HepG2 (cell line): ENCODE measurements at regions not wholly inside any gene's neighbourhood (a gene's known extent, or its start where the extent isn't known, plus 50 kb on each side); places are given as distances from the start of the nearest gene placed in this dataset.

ENCODE experiments used
- ATAC-seq: fragments of 200-7000 bp; cut with Tn5 transposase; 3 replicates; pipeline ENCODE4 v1.9.1; 2020; ENCODE audit warnings: mild to moderate bottlenecking, moderate library complexity
- BruUV-seq: library from RNA; stranded (reverse); fragments of 400-500 nt; replicated peaks from 2 replicates; lab custom pipeline; 2021; lab: Mats Ljungman, UMichigan
- CTCF ChIA-PET: fragments of 300-600 bp; formaldehyde crosslinking; extraction: SDS; loops from one replicate; lab custom pipeline; 2021; ENCODE audit warnings: low total read pairs, inconsistent platforms, low intra/inter-chr PET ratio; lab: Yijun Ruan, JAX
- POLR2A ChIA-PET: fragments of 350-600 bp; sonication (Branson Sonifier 250); formaldehyde crosslinking; loops from one replicate; lab custom pipeline; 2020; ENCODE audit warnings: antibody characterized with exemption, inconsistent platforms; lab: Yijun Ruan, JAX
- DNase-seq: peaks from one replicate; pipeline ENCODE4 v3.0.0-alpha.2; 2015; ENCODE audit warnings: low spot score
- FAIRE-seq: peaks from 3 replicates; lab custom pipeline; 2011; peaks lifted over from hg19 to GRCh38; lab: Jason Lieb, UNC
- H2AFZ ChIP-seq: one replicate; pipeline ENCODE4 v1.6.1; 2011; ENCODE audit warnings: low read length, inconsistent platforms
- H3K27ac ChIP-seq: fragments of 300-600 bp; 3 replicates; pipeline ENCODE4 v1.8.0; 2011; ENCODE audit warnings: mixed run types, mild to moderate bottlenecking, mixed read lengths, low read length, inconsistent platforms; ENCODE audit not compliant: insufficient read depth; ENCODE audit errors: extremely low read length
- H3K27me3 ChIP-seq, 2 experiments: fragments of 200-600 bp in 1 of 2; 2 replicates in 1 of 2; 3 replicates in 1 of 2; pipeline versions ENCODE4 v1.6.0 to v1.8.0; 2011; ENCODE audit warnings: low read length in 2 of 2, mild to moderate bottlenecking in 2 of 2, moderate library complexity in 2 of 2, inconsistent platforms in 1 of 2; ENCODE audit not compliant: insufficient read depth in 2 of 2, control insufficient read depth in 1 of 2
- H3K36me3 ChIP-seq, 2 experiments: fragments of 200-600 bp in 1 of 2; replicated peaks in 1 of 2; 2 replicates in 1 of 2; 3 replicates in 1 of 2; pipeline versions ENCODE4 v1.5.1 to v1.8.0; 2011; ENCODE audit warnings: low read length in 2 of 2, inconsistent platforms in 1 of 2; ENCODE audit not compliant: insufficient read depth in 2 of 2, control insufficient read depth in 1 of 2
- H3K4me1 ChIP-seq: 2 replicates; pipeline ENCODE4 v1.5.1; 2012; ENCODE audit warnings: low read length, inconsistent platforms; ENCODE audit not compliant: insufficient read depth
- H3K4me2 ChIP-seq: 2 replicates; pipeline ENCODE4 v1.6.0; 2011; ENCODE audit warnings: low read depth, low read length, inconsistent platforms
- H3K4me3 ChIP-seq, 3 experiments: fragments of 200-600 bp in 1 of 3; sonication (generic), shearing (Covaris generic) in 1 of 3; replicated peaks in 1 of 3; 2 replicates each; pipeline ENCODE4 v1.5.1; 2011 to 2016; ENCODE audit warnings: low read length in 3 of 3, inconsistent platforms in 2 of 3, low read depth in 2 of 3, mild to moderate bottlenecking in 2 of 3, control low read depth in 1 of 3, mixed read lengths in 1 of 3; ENCODE audit not compliant: insufficient read depth in 1 of 3
- H3K79me2 ChIP-seq: one replicate; pipeline ENCODE4 v1.6.1; 2011; ENCODE audit warnings: low read length, inconsistent platforms; ENCODE audit not compliant: insufficient read depth
- H3K9ac ChIP-seq: 2 replicates; pipeline ENCODE4 v1.6.0; 2011; ENCODE audit warnings: mild to moderate bottlenecking, low read depth, low read length, inconsistent platforms; ENCODE audit not compliant: insufficient read depth
- H3K9me3 ChIP-seq: 2 replicates; pipeline ENCODE4 v1.5.1; 2012; ENCODE audit warnings: mild to moderate bottlenecking, low read length
- H4K20me1 ChIP-seq: 2 replicates; pipeline ENCODE4 v1.6.0; 2011; ENCODE audit warnings: inconsistent platforms, mild to moderate bottlenecking, low read length, moderate library complexity; ENCODE audit not compliant: insufficient read depth
- CSRNP1 ChIP-seq: sonication (generic); formaldehyde crosslinking; IDR thresholded peaks from 2 replicates; pipeline ENCODE4 v1.8.1; 2023; ENCODE audit warnings: mild to moderate bottlenecking, missing genetic modification reagents
- HNF1A ChIP-seq, 2 experiments: sonication (generic) in 1 of 2; formaldehyde crosslinking in 1 of 2; IDR thresholded peaks; 2 replicates each; pipeline versions ENCODE4 v1.4.0 to v1.6.1; 2016 to 2020; ENCODE audit warnings: borderline replicate concordance in 1 of 2, low read depth in 1 of 2, mild to moderate bottlenecking in 1 of 2, missing genetic modification reagents in 1 of 2
- HOXA5 ChIP-seq: sonication (generic); formaldehyde crosslinking; IDR thresholded peaks from 2 replicates; pipeline ENCODE4 v1.4.0; 2020; ENCODE audit warnings: missing genetic modification reagents
- MAZ ChIP-seq, 2 experiments: sonication (generic) in 1 of 2; formaldehyde crosslinking in 1 of 2; IDR thresholded peaks; 2 replicates each; pipeline versions ENCODE4 v1.5.0 to v1.6.1; 2012 to 2020; ENCODE audit warnings: low read depth in 2 of 2, mild to moderate bottlenecking in 2 of 2, borderline replicate concordance in 1 of 2, improper control_type of control experiment in 1 of 2, low read length in 1 of 2, missing genetic modification reagents in 1 of 2, moderate library complexity in 1 of 2
- NFIC ChIP-seq: IDR thresholded peaks from 2 replicates; pipeline ENCODE4 v1.6.1; 2012; ENCODE audit warnings: mild to moderate bottlenecking, low read length, inconsistent platforms
- NFYC ChIP-seq: IDR thresholded peaks from 2 replicates; pipeline ENCODE4 v1.6.1; 2016; ENCODE audit warnings: missing genetic modification reagents, missing compliant biosample characterization
- NONO ChIP-seq, 2 experiments: fragments of 450-650 bp in 1 of 2; sonication (generic) in 1 of 2; formaldehyde crosslinking in 1 of 2; IDR thresholded peaks in 1 of 2; conservative IDR thresholded peaks in 1 of 2; 2 replicates each; pipeline versions ENCODE4 v1.6.1 to v1.8.0; 2017 to 2022; ENCODE audit warnings: mild to moderate bottlenecking in 1 of 2, missing genetic modification reagents in 1 of 2, moderate library complexity in 1 of 2
- PBX3 ChIP-seq: sonication (generic); formaldehyde crosslinking; IDR thresholded peaks from 2 replicates; pipeline ENCODE4 v1.8.1; 2023; ENCODE audit warnings: missing genetic modification reagents, inconsistent platforms, borderline replicate concordance
- REL ChIP-seq: sonication (generic); formaldehyde crosslinking; conservative IDR thresholded peaks from 2 replicates; pipeline ENCODE4 v1.8.0; 2022; ENCODE audit warnings: mild to moderate bottlenecking, missing genetic modification reagents, moderate library complexity
- RORA ChIP-seq: sonication (generic); formaldehyde crosslinking; IDR thresholded peaks from 2 replicates; pipeline ENCODE4 v1.5.0; 2020; ENCODE audit warnings: mild to moderate bottlenecking, missing genetic modification reagents, moderate library complexity
- SETDB1 ChIP-seq: sonication (generic); formaldehyde crosslinking; IDR thresholded peaks from 2 replicates; pipeline ENCODE4 v1.5.1; 2020; ENCODE audit warnings: missing genetic modification reagents, mild to moderate bottlenecking, borderline replicate concordance
- ZNF564 ChIP-seq: sonication (generic); formaldehyde crosslinking; IDR thresholded peaks from 2 replicates; pipeline ENCODE4 v1.8.1; 2023; ENCODE audit warnings: mild to moderate bottlenecking, missing genetic modification reagents
- ZNF878 ChIP-seq: sonication (generic); formaldehyde crosslinking; IDR thresholded peaks from 2 replicates; pipeline ENCODE4 v1.8.1; 2023; ENCODE audit warnings: mild to moderate bottlenecking, missing genetic modification reagents, moderate library complexity
- ZSCAN9 ChIP-seq: IDR thresholded peaks from 2 replicates; pipeline ENCODE4 v1.6.1; 2016; ENCODE audit warnings: borderline replicate concordance
- WGBS: methylation state at CpG from one replicate; pipeline ENCODE4 v1.1.6; 2017; ENCODE audit warnings: low lambda C conversion rate; 5-methylcytosine and 5-hydroxymethylcytosine counted together
- in situ Hi-C: cut with HindIII; loops from 2 replicates; pipeline ENCODE4 v1.10.0; 2017; ENCODE audit warnings: low pct_unique_long_range_greater_than_20kb; ENCODE audit not compliant: extremely low pct_ligation_motif_present
- intact Hi-C: fragments of 100-400 bp; cut with micrococcal nuclease; formaldehyde crosslinking; loops from one replicate; pipeline ENCODE4 v1.10.0; 2022; ENCODE audit not compliant: unreplicated experiment
- TF ChIP-seq, protein P1 (sequence below): sonication (generic); formaldehyde crosslinking; IDR thresholded peaks from 2 replicates; pipeline ENCODE4 v1.4.0; 2020; ENCODE audit warnings: missing genetic modification reagents; ENCODE audit errors: not compliant biosample characterization

DNA sequence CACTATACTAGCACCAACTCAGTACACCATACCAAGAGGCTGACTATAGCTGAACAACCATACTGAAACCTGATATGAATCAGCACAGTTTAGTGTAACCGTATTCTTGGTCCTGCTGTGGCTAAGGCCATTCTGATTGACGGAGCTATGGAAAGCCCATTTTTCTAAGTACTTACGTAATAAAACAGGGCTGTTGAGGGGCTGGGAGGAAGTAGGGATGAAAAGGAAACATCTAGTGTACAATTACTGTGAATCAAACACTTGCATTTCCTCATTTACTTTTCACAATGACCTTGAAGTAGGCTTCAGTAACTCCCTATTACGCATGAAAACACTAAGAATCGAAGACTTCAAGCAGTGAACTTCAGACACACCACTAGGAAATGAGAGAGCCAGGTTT lies 198.2 kb downstream of the BTG1 start:
- ATAC-seq = no peak
- Histone ChIP-seq H3K4me3 (no peak overlapping the region), H2AFZ (no peak overlapping the region), H3K9me3 (no peaks in the 10 kb centered on the region), H3K36me3 (no peaks in the 10 kb centered on the region), H3K4me2 (no peak overlapping the region), H3K9ac (no peak overlapping the region), H3K4me1 (no peaks in the 10 kb centered on the region), H3K27ac (no peak overlapping the region), H4K20me1 (no peaks in the 10 kb centered on the region), H3K27me3 (no peaks in the 10 kb centered on the region), H3K79me2 (no peaks in the 10 kb centered on the region)
- in situ Hi-C loops (no loop called here), intact Hi-C loops (no loop called here)
- BruUV-seq = no TSS peak
- DNase-seq = no peak
- WGBS = 53% methylated on average over 5 of the region's 5 CpGs
- no peak for TF ChIP-seq ZNF564 (CRISPR knock-in tag)
- no peak for TF ChIP-seq HNF1A (IDR thresholded peaks at IDR 0.05; ENCODE audit: low read depth)
- TF ChIP-seq HNF1A (CRISPR knock-in tag; IDR thresholded peaks at IDR 0.05; ENCODE audit: borderline replicate concordance) = no peak
- TF ChIP-seq NONO (IDR thresholded peaks at IDR 0.05) = no peak
- no peak for TF ChIP-seq NONO (CRISPR knock-in tag; conservative IDR thresholded peaks at IDR 0.05)
- TF ChIP-seq NFYC (CRISPR knock-in tag) = no peak
- TF ChIP-seq, protein P1, sequence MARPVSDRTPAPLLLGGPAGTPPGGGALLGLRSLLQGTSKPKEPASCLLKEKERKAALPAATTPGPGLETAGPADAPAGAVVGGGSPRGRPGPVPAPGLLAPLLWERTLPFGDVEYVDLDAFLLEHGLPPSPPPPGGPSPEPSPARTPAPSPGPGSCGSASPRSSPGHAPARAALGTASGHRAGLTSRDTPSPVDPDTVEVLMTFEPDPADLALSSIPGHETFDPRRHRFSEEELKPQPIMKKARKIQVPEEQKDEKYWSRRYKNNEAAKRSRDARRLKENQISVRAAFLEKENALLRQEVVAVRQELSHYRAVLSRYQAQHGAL (CRISPR knock-in tag) = no peak
- TF ChIP-seq SETDB1 (CRISPR knock-in tag) = no peak
- TF ChIP-seq NFIC = no peak
- TF ChIP-seq ZSCAN9 (CRISPR knock-in tag) = no peak
- TF ChIP-seq REL (CRISPR knock-in tag) = no peak
- TF ChIP-seq MAZ (IDR thresholded peaks at IDR 0.05; ENCODE audit: borderline replicate concordance, low read depth, low read length) = no peak
- no peak for TF ChIP-seq MAZ (CRISPR knock-in tag; IDR thresholded peaks at IDR 0.05; ENCODE audit: low read depth)
- no peak for TF ChIP-seq CSRNP1 (CRISPR knock-in tag)
- TF ChIP-seq HOXA5 (CRISPR knock-in tag) = no peak
- no peak for TF ChIP-seq RORA (CRISPR knock-in tag)
- TF ChIP-seq PBX3 = no peak
- no peak for TF ChIP-seq ZNF878
- no peak for FAIRE-seq
- POLR2A ChIA-PET = no interaction called here
- CTCF ChIA-PET = no interaction called here
